ENCODE measurements at regions not wholly inside any gene's neighbourhood (a gene's known extent, or its start where the extent isn't known, plus 50 kb on each side); places are given as distances from the start of the nearest gene placed in this dataset.
"Not testable (repeated sequence)": the region's sequence is repeated elsewhere in the genome, so short reads cannot be mapped to it uniquely, and the experiment has no call there.

GRCh38 chr5:121462441-121462840, 389.2 kb upstream of the FTMT start:
- H4K20me1 ChIP-seq (ENCODE audit: insufficient read depth, low read length): no peaks in the 10 kb centered on the region
- no peaks in the 10 kb centered on the region for H3K79me2 ChIP-seq (ENCODE audit: insufficient read depth, low read length)
- H3K27ac ChIP-seq (ENCODE audit: low read depth, low read length): no peak overlapping the region
- no peaks in the 10 kb centered on the region for H3K36me3 ChIP-seq (ENCODE audit: insufficient read depth, low read length)
- TF ChIP-seq CTCF (IDR thresholded peaks at IDR 0.05; ENCODE audit: extremely low read depth, low read depth, low read length): no peak
- H2AFZ ChIP-seq (ENCODE audit: low read length): no peak overlapping the region
- no peak for DNase-seq (ENCODE audit: insufficient read length, low spot score, missing footprints)
- H3K4me1 ChIP-seq (ENCODE audit: insufficient read depth, low read length): no peaks in the 10 kb centered on the region
- no peaks in the 10 kb centered on the region for H3K9me3 ChIP-seq (ENCODE audit: low read depth, low read length)
- no peaks in the 10 kb centered on the region for H3K27me3 ChIP-seq (ENCODE audit: insufficient read depth, low read length)
- no peak overlapping the region for H3K4me2 ChIP-seq (ENCODE audit: insufficient read depth, low read length)
- no peak overlapping the region for H3K4me3 ChIP-seq (ENCODE audit: insufficient read depth, low read length)

GRCh38 chr5:121471222-121471621, 380.5 kb upstream of the FTMT start:
- not testable (repeated sequence) for H3K36me3 ChIP-seq (ENCODE audit: insufficient read depth, low read length); H4K20me1 ChIP-seq (ENCODE audit: insufficient read depth, low read length); H3K27ac ChIP-seq (ENCODE audit: low read depth, low read length); DNase-seq (ENCODE audit: insufficient read length, low spot score, missing footprints); H2AFZ ChIP-seq (ENCODE audit: low read length); H3K4me2 ChIP-seq (ENCODE audit: insufficient read depth, low read length); H3K4me3 ChIP-seq (ENCODE audit: insufficient read depth, low read length); H3K9me3 ChIP-seq (ENCODE audit: low read depth, low read length); H3K27me3 ChIP-seq (ENCODE audit: insufficient read depth, low read length); H3K4me1 ChIP-seq (ENCODE audit: insufficient read depth, low read length); H3K79me2 ChIP-seq (ENCODE audit: insufficient read depth, low read length)

GRCh38 chr5:121478636-121479035, 373.0 kb upstream of the FTMT start:
- Histone ChIP-seq H3K9me3 (ENCODE audit: low read depth, low read length) (no peaks in the 10 kb centered on the region), H3K79me2 (ENCODE audit: insufficient read depth, low read length) (no peaks in the 10 kb centered on the region), H3K4me3 (ENCODE audit: insufficient read depth, low read length) (no peak overlapping the region), H4K20me1 (ENCODE audit: insufficient read depth, low read length) (no peaks in the 10 kb centered on the region), H3K27ac (ENCODE audit: low read depth, low read length) (no peak overlapping the region), H3K4me2 (ENCODE audit: insufficient read depth, low read length) (no peak overlapping the region), H2AFZ (ENCODE audit: low read length) (no peak overlapping the region), H3K4me1 (ENCODE audit: insufficient read depth, low read length) (no peaks in the 10 kb centered on the region), H3K27me3 (ENCODE audit: insufficient read depth, low read length) (no peaks in the 10 kb centered on the region), H3K36me3 (ENCODE audit: insufficient read depth, low read length) (no peaks in the 10 kb centered on the region)
- no peak for TF ChIP-seq CTCF (IDR thresholded peaks at IDR 0.05; ENCODE audit: extremely low read depth, low read depth, low read length)
- DNase-seq (ENCODE audit: insufficient read length, low spot score, missing footprints): no peak

- no peak for TF ChIP-seq CTCF (IDR thresholded peaks at IDR 0.05; ENCODE audit: extremely low read depth, low read depth, low read length)
- Histone ChIP-seq H3K27me3 (ENCODE audit: insufficient read depth, low read length) (no peaks in the 10 kb centered on the region), H2AFZ (ENCODE audit: low read length) (no peak overlapping the region), H3K27ac (ENCODE audit: low read depth, low read length) (no peak overlapping the region), H3K4me2 (ENCODE audit: insufficient read depth, low read length) (no peak overlapping the region), H3K4me1 (ENCODE audit: insufficient read depth, low read length) (no peaks in the 10 kb centered on the region), H4K20me1 (ENCODE audit: insufficient read depth, low read length) (no peaks in the 10 kb centered on the region), H3K9me3 (ENCODE audit: low read depth, low read length) (no peaks in the 10 kb centered on the region), H3K36me3 (ENCODE audit: insufficient read depth, low read length) (no peaks in the 10 kb centered on the region), H3K4me3 (ENCODE audit: insufficient read depth, low read length) (no peak overlapping the region), H3K79me2 (ENCODE audit: insufficient read depth, low read length) (no peaks in the 10 kb centered on the region)
- DNase-seq (ENCODE audit: insufficient read length, low spot score, missing footprints): no peak
Observed at GRCh38 chr5:121479337-121479736, 372.3 kb upstream of the FTMT start.

GRCh38 chr5:121485281-121485680, 366.4 kb upstream of the FTMT start:
- no peaks in the 10 kb centered on the region for H4K20me1 ChIP-seq (ENCODE audit: insufficient read depth, low read length)
- no peaks in the 10 kb centered on the region for H3K9me3 ChIP-seq (ENCODE audit: low read depth, low read length)
- no peak for TF ChIP-seq CTCF (IDR thresholded peaks at IDR 0.05; ENCODE audit: extremely low read depth, low read depth, low read length)
- H3K79me2 ChIP-seq (ENCODE audit: insufficient read depth, low read length): no peaks in the 10 kb centered on the region
- no peak for DNase-seq (ENCODE audit: insufficient read length, low spot score, missing footprints)
- H2AFZ ChIP-seq (ENCODE audit: low read length): no peak overlapping the region
- no peaks in the 10 kb centered on the region for H3K36me3 ChIP-seq (ENCODE audit: insufficient read depth, low read length)
- H3K27ac ChIP-seq (ENCODE audit: low read depth, low read length): no peak overlapping the region
- no peak overlapping the region for H3K4me2 ChIP-seq (ENCODE audit: insufficient read depth, low read length)
- H3K27me3 ChIP-seq (ENCODE audit: insufficient read depth, low read length): no peaks in the 10 kb centered on the region
- no peak overlapping the region for H3K4me3 ChIP-seq (ENCODE audit: insufficient read depth, low read length)
- H3K4me1 ChIP-seq (ENCODE audit: insufficient read depth, low read length): no peaks in the 10 kb centered on the region

- not testable (repeated sequence) for H3K4me3 ChIP-seq (ENCODE audit: insufficient read depth, low read length); H3K79me2 ChIP-seq (ENCODE audit: insufficient read depth, low read length); H3K4me2 ChIP-seq (ENCODE audit: insufficient read depth, low read length); H2AFZ ChIP-seq (ENCODE audit: low read length); H4K20me1 ChIP-seq (ENCODE audit: insufficient read depth, low read length); DNase-seq (ENCODE audit: insufficient read length, low spot score, missing footprints); H3K9me3 ChIP-seq (ENCODE audit: low read depth, low read length); H3K27ac ChIP-seq (ENCODE audit: low read depth, low read length); H3K27me3 ChIP-seq (ENCODE audit: insufficient read depth, low read length); H3K4me1 ChIP-seq (ENCODE audit: insufficient read depth, low read length); H3K36me3 ChIP-seq (ENCODE audit: insufficient read depth, low read length)
Observed at GRCh38 chr5:121485999-121486398, 365.7 kb upstream of the FTMT start.

All from osteoblast (primary cell).